Astrocyte of the spinal cord (primary cell): ENCODE measurements at regions not wholly inside any gene's neighbourhood (a gene's known extent, or its start where the extent isn't known, plus 50 kb on each side); places are given as distances from the start of the nearest gene placed in this dataset.

Experiments used
- DNase-seq: peaks from one replicate; pipeline ENCODE4 v3.0.0; 2011; ENCODE audit warnings: low read depth, low spot score
- H3K4me3 ChIP-seq: 2 replicates; pipeline ENCODE4 v1.5.1; 2011; ENCODE audit warnings: low read depth, mild to moderate bottlenecking, low read length, moderate library complexity
- CTCF ChIP-seq: IDR thresholded peaks from 2 replicates; pipeline ENCODE4 v1.5.1; 2012; ENCODE audit warnings: low read depth, mild to moderate bottlenecking, low read length, inconsistent platforms
- in situ Hi-C: cut with HindIII; loops from 2 replicates; pipeline ENCODE4 v1.10.0; 2017; ENCODE audit warnings: low sequenced_read_pairs

GRCh38 chr10:131685576-131685975 lies 215.2 kb upstream of the PPP2R2D start:
- no peak overlapping the region for H3K4me3 ChIP-seq
- no peak for DNase-seq
- TF ChIP-seq CTCF: no peak
- in situ Hi-C loops: no loop called here

- no peak for DNase-seq
- in situ Hi-C loops: no loop called here
- TF ChIP-seq CTCF: no peak
- no peak overlapping the region for H3K4me3 ChIP-seq
These were observed 213.9 kb upstream of the PPP2R2D start for GRCh38 chr10:131686781-131687420.

- TF ChIP-seq CTCF: no peak
- H3K4me3 ChIP-seq: no peak overlapping the region
- DNase-seq: no peak
- in situ Hi-C loops: no loop called here
These were observed 212.5 kb upstream of the PPP2R2D start for GRCh38 chr10:131688304-131688703.

GRCh38 chr10:131689016-131689415 lies 211.8 kb upstream of the PPP2R2D start:
- H3K4me3 ChIP-seq: no peak overlapping the region
- TF ChIP-seq CTCF: no peak
- in situ Hi-C loops: no loop called here
- no peak for DNase-seq

GRCh38 chr10:131689486-131689885 lies 211.3 kb upstream of the PPP2R2D start:
- DNase-seq: no peak
- no peak overlapping the region for H3K4me3 ChIP-seq
- no peak for TF ChIP-seq CTCF
- in situ Hi-C loops: no loop called here

GRCh38 chr10:131689954-131690757 lies 210.7 kb upstream of the PPP2R2D start:
- no peak for DNase-seq

More at GRCh38 chr10:131689954-131690757, 210.7 kb upstream of the PPP2R2D start:
- in situ Hi-C loops: no loop called here
- no peak overlapping the region for H3K4me3 ChIP-seq
- TF ChIP-seq CTCF: no peak
